Loucy (cell line): ENCODE measurements at regions not wholly inside any gene's neighbourhood (a gene's known extent, or its start where the extent isn't known, plus 50 kb on each side); places are given as distances from the start of the nearest gene placed in this dataset.

Experiments
- H2AFZ ChIP-seq: fragments of 200-600 bp; sonication (generic); 2 replicates; pipeline ENCODE4 v1.6.0; 2016; ENCODE audit warnings: antibody characterized with exemption, mild to moderate bottlenecking, low read length, moderate library complexity
- H3F3A ChIP-seq: fragments of 200-600 bp; 2 replicates; pipeline ENCODE4 v1.6.0; 2016; ENCODE audit warnings: antibody characterized with exemption, low read depth, mild to moderate bottlenecking
- H3K27me3 ChIP-seq: fragments of 200-600 bp; sonication (generic); 2 replicates; pipeline ENCODE4 v1.6.1; 2014; ENCODE audit warnings: low read length, mild to moderate bottlenecking; ENCODE audit not compliant: insufficient read depth, poor library complexity, severe bottlenecking
- H3K36me3 ChIP-seq: fragments of 200-600 bp; sonication (generic); 2 replicates; pipeline ENCODE4 v1.6.1; 2016; ENCODE audit warnings: low read length; ENCODE audit not compliant: insufficient read depth
- H3K4me1 ChIP-seq: fragments of 200-600 bp; sonication (generic); 2 replicates; pipeline ENCODE4 v1.5.1; 2014; ENCODE audit warnings: low read length, mild to moderate bottlenecking; ENCODE audit not compliant: insufficient read depth, poor library complexity, severe bottlenecking
- H3K4me2 ChIP-seq: fragments of 200-600 bp; sonication (generic); 2 replicates; pipeline ENCODE4 v1.6.0; 2014; ENCODE audit warnings: antibody characterized with exemption, low read length, low read depth, mild to moderate bottlenecking; ENCODE audit not compliant: poor library complexity, severe bottlenecking
- H3K4me3 ChIP-seq: fragments of 200-600 bp; sonication (generic); 2 replicates; pipeline ENCODE4 v1.5.1; 2014; ENCODE audit warnings: low read length, mild to moderate bottlenecking, mixed read lengths; ENCODE audit not compliant: poor library complexity, severe bottlenecking
- H3K79me2 ChIP-seq: fragments of 200-600 bp; sonication (generic); 2 replicates; pipeline ENCODE4 v1.6.1; 2014; ENCODE audit warnings: low read length; ENCODE audit not compliant: insufficient read depth
- H3K9ac ChIP-seq: fragments of 200-600 bp; sonication (generic); 2 replicates; pipeline ENCODE4 v1.6.0; 2014; ENCODE audit warnings: mild to moderate bottlenecking, low read depth, low read length, moderate library complexity; ENCODE audit not compliant: poor library complexity, severe bottlenecking
- H3K9me2 ChIP-seq: fragments of 200-600 bp; sonication (generic); replicated peaks from 2 replicates; pipeline ENCODE4 v1.6.1; 2016; ENCODE audit warnings: low read depth, low read length, mixed read lengths
- H3K9me3 ChIP-seq: fragments of 200-600 bp; sonication (generic); 2 replicates; pipeline ENCODE4 v1.6.1; 2014; ENCODE audit warnings: mild to moderate bottlenecking, antibody characterized with exemption, low read length, low read depth; ENCODE audit not compliant: insufficient read depth
- H4K20me1 ChIP-seq: fragments of 200-600 bp; sonication (generic); 2 replicates; pipeline ENCODE4 v1.6.0; 2014; ENCODE audit warnings: antibody characterized with exemption, low read length, mild to moderate bottlenecking; ENCODE audit not compliant: insufficient read depth, poor library complexity, severe bottlenecking
- CTCF ChIP-seq: fragments of 200-600 bp; sonication (generic); conservative IDR thresholded peaks from 2 replicates; pipeline ENCODE4 v1.5.1; 2014; ENCODE audit warnings: mild to moderate bottlenecking, antibody characterized with exemption, low read length
- EZH2phosphoT487 ChIP-seq: fragments of 200-600 bp; IDR thresholded peaks from 2 replicates; pipeline ENCODE4 v1.6.1; 2018; ENCODE audit warnings: antibody characterized with exemption, mild to moderate bottlenecking, moderate library complexity, borderline replicate concordance

- Histone ChIP-seq H4K20me1 (no peaks in the 10 kb centered on the region), H3K9me2 (no peaks in the 10 kb centered on the region), H2AFZ (no peak overlapping the region), H3K9ac (no peak overlapping the region), H3F3A (no peaks in the 10 kb centered on the region), H3K4me2 (no peak overlapping the region), H3K9me3 (no peaks in the 10 kb centered on the region), H3K27me3 (no peaks in the 10 kb centered on the region), H3K4me1 (no peaks in the 10 kb centered on the region), H3K36me3 (no peaks in the 10 kb centered on the region), H3K4me3 (no peak overlapping the region), H3K79me2 (no peaks in the 10 kb centered on the region)
- no peak for TF ChIP-seq EZH2phosphoT487
- no peak for TF ChIP-seq CTCF
These were observed 1127.5 kb downstream of the TAF11L14 start for GRCh38 chr5:18761801-18762200.

GRCh38 chr5:18764161-18764560 lies 1129.9 kb downstream of the TAF11L14 start:
- Histone ChIP-seq H3K4me1 (no peaks in the 10 kb centered on the region), H3K4me3 (no peak overlapping the region), H3K9ac (no peak overlapping the region), H3K27me3 (no peaks in the 10 kb centered on the region), H3K4me2 (no peak overlapping the region), H2AFZ (no peak overlapping the region), H4K20me1 (no peaks in the 10 kb centered on the region), H3K9me2 (no peaks in the 10 kb centered on the region), H3K79me2 (no peaks in the 10 kb centered on the region), H3K36me3 (no peaks in the 10 kb centered on the region), H3F3A (no peaks in the 10 kb centered on the region), H3K9me3 (no peaks in the 10 kb centered on the region)
- no peak for TF ChIP-seq CTCF
- TF ChIP-seq EZH2phosphoT487: no peak

GRCh38 chr5:18765304-18765703 lies 1131.0 kb downstream of the TAF11L14 start:
- H2AFZ ChIP-seq: no peak overlapping the region

More at GRCh38 chr5:18765304-18765703, 1131.0 kb downstream of the TAF11L14 start:
- Histone ChIP-seq H3K4me1 (no peaks in the 10 kb centered on the region), H3K79me2 (no peaks in the 10 kb centered on the region), H3K36me3 (no peaks in the 10 kb centered on the region), H3K9me3 (no peaks in the 10 kb centered on the region), H3K27me3 (no peaks in the 10 kb centered on the region), H4K20me1 (no peaks in the 10 kb centered on the region), H3K9ac (no peak overlapping the region), H3K9me2 (no peaks in the 10 kb centered on the region), H3F3A (no peaks in the 10 kb centered on the region), H3K4me2 (no peak overlapping the region), H3K4me3 (no peak overlapping the region)
- TF ChIP-seq CTCF: no peak
- TF ChIP-seq EZH2phosphoT487: no peak
